ENCODE measurements at regions not wholly inside any gene's neighbourhood (a gene's known extent, or its start where the extent isn't known, plus 50 kb on each side); places are given as distances from the start of the nearest gene placed in this dataset.
A peak's percentile ranks its signal among the peaks of the same experiment; 100 is the strongest.

- Histone ChIP-seq H3K27me3 (ENCODE audit: control insufficient read depth, insufficient read depth) (no peaks in the 10 kb centered on the region), H3K4me1 (ENCODE audit: control insufficient read depth, insufficient read depth, low read length) (no peaks in the 10 kb centered on the region), H3K9me3 (ENCODE audit: control insufficient read depth, low read length) (no peaks in the 10 kb centered on the region), H3K27ac (ENCODE audit: low read length) (no peak overlapping the region), H3K4me3 (ENCODE audit: low read length) (no peak overlapping the region)
- DNase-seq (no peak), ATAC-seq (no peak)
- intact Hi-C loops (cut with DNase I) = loop anchor here in 1 of 4 donors (5.0 kb wide), 1 partner anchor 772 kb away; no protein-coding TSS in a partner anchor
- 70% methylated on average over 2 of the region's 2 CpGs for whole genome bisulfite sequencing
These were observed 272.6 kb downstream of the GPM6A start for GRCh38 chr4:175539498-175539897.

- no peak for ATAC-seq
- intact Hi-C loops (cut with DNase I) = loop anchor here in 2 of 4 donors (5.0 to 10.0 kb wide), 2 partner anchors 773 to 775 kb away; no protein-coding TSS in a partner anchor
- WGBS = 92% methylated on average over 1 of the region's 1 CpG
These were observed 271.9 kb downstream of the GPM6A start for GRCh38 chr4:175540151-175540550.

GRCh38 chr4:175540732-175541131 is 271.3 kb downstream of the GPM6A start:
- H3K4me3 ChIP-seq (ENCODE audit: low read length) = no peak overlapping the region
- H3K9me3 ChIP-seq (ENCODE audit: control insufficient read depth, low read length) = no peaks in the 10 kb centered on the region
- intact Hi-C loops (cut with DNase I) = loop anchor here in 2 of 4 donors (5.0 to 10.0 kb wide), 2 partner anchors 773 to 776 kb away; no protein-coding TSS in a partner anchor
- ATAC-seq = no peak
- H3K4me1 ChIP-seq (ENCODE audit: control insufficient read depth, insufficient read depth, low read length) = no peaks in the 10 kb centered on the region
- WGBS = 86% methylated on average over 7 of the region's 7 CpGs
- H3K27ac ChIP-seq (ENCODE audit: low read length) = no peak overlapping the region
- DNase-seq = peak in 1 of 3 donors; percentile 30
- no peaks in the 10 kb centered on the region for H3K27me3 ChIP-seq (ENCODE audit: control insufficient read depth, insufficient read depth)

More at GRCh38 chr4:175540151-175540550, 271.9 kb downstream of the GPM6A start:
- Histone ChIP-seq H3K9me3 (ENCODE audit: control insufficient read depth, low read length) (no peaks in the 10 kb centered on the region), H3K4me3 (ENCODE audit: low read length) (no peak overlapping the region), H3K4me1 (ENCODE audit: control insufficient read depth, insufficient read depth, low read length) (no peaks in the 10 kb centered on the region), H3K27ac (ENCODE audit: low read length) (no peak overlapping the region), H3K27me3 (ENCODE audit: control insufficient read depth, insufficient read depth) (no peaks in the 10 kb centered on the region)
- no peak for DNase-seq

GRCh38 chr4:175542786-175543185 is 269.3 kb downstream of the GPM6A start:
- intact Hi-C loops (cut with DNase I) = loop anchor here in 2 of 4 donors (5.0 to 10.0 kb wide), 2 partner anchors 775 to 778 kb away; no protein-coding TSS in a partner anchor
- Histone ChIP-seq H3K4me1 (ENCODE audit: control insufficient read depth, insufficient read depth, low read length) (no peaks in the 10 kb centered on the region), H3K9me3 (ENCODE audit: control insufficient read depth, low read length) (no peaks in the 10 kb centered on the region), H3K27ac (ENCODE audit: low read length) (no peak overlapping the region), H3K27me3 (ENCODE audit: control insufficient read depth, insufficient read depth) (no peaks in the 10 kb centered on the region), H3K4me3 (ENCODE audit: low read length) (no peak overlapping the region)
- no peak for DNase-seq
- no peak for ATAC-seq
- WGBS = 25% methylated on average over 1 of the region's 1 CpG

- WGBS = 69% methylated on average over 6 of the region's 6 CpGs
These were observed 252.9 kb downstream of the GPM6A start for GRCh38 chr4:175559126-175559525.

GRCh38 chr4:175559526-175559925 is 252.5 kb downstream of the GPM6A start:
- H3K9me3 ChIP-seq (ENCODE audit: control insufficient read depth, low read length) = no peaks in the 10 kb centered on the region
- no peak for DNase-seq
- H3K4me1 ChIP-seq (ENCODE audit: control insufficient read depth, insufficient read depth, low read length) = no peaks in the 10 kb centered on the region
- H3K27me3 ChIP-seq (ENCODE audit: control insufficient read depth, insufficient read depth) = no peaks in the 10 kb centered on the region
- 51% methylated on average over 2 of the region's 2 CpGs for WGBS
- no peak overlapping the region for H3K4me3 ChIP-seq (ENCODE audit: low read length)
- intact Hi-C loops (cut with DNase I) = no loop called here
- no peak overlapping the region for H3K27ac ChIP-seq (ENCODE audit: low read length)
- no peak for ATAC-seq

More at GRCh38 chr4:175559126-175559525, 252.9 kb downstream of the GPM6A start:
- intact Hi-C loops (cut with DNase I) = no loop called here
- H3K27ac ChIP-seq (ENCODE audit: low read length) = no peak overlapping the region
- ATAC-seq (no peak), DNase-seq (no peak)
- no peak overlapping the region for H3K4me3 ChIP-seq (ENCODE audit: low read length)
- no peaks in the 10 kb centered on the region for H3K4me1 ChIP-seq (ENCODE audit: control insufficient read depth, insufficient read depth, low read length)
- H3K9me3 ChIP-seq (ENCODE audit: control insufficient read depth, low read length) = no peaks in the 10 kb centered on the region
- H3K27me3 ChIP-seq (ENCODE audit: control insufficient read depth, insufficient read depth) = no peaks in the 10 kb centered on the region

GRCh38 chr4:175560604-175561003 is 251.5 kb downstream of the GPM6A start:
- ATAC-seq (no peak), DNase-seq (no peak)
- Histone ChIP-seq H3K27ac (ENCODE audit: low read length) (no peak overlapping the region), H3K9me3 (ENCODE audit: control insufficient read depth, low read length) (no peaks in the 10 kb centered on the region), H3K4me3 (ENCODE audit: low read length) (no peak overlapping the region), H3K4me1 (ENCODE audit: control insufficient read depth, insufficient read depth, low read length) (no peaks in the 10 kb centered on the region), H3K27me3 (ENCODE audit: control insufficient read depth, insufficient read depth) (no peaks in the 10 kb centered on the region)
- 21% methylated on average over 1 of the region's 1 CpG for WGBS
- intact Hi-C loops (cut with DNase I) = no loop called here

GRCh38 chr4:175561696-175562095 is 250.4 kb downstream of the GPM6A start:
- ATAC-seq = no peak
- no peaks in the 10 kb centered on the region for H3K27me3 ChIP-seq (ENCODE audit: control insufficient read depth, insufficient read depth)
- H3K27ac ChIP-seq (ENCODE audit: low read length) = no peak overlapping the region
- H3K4me1 ChIP-seq (ENCODE audit: control insufficient read depth, insufficient read depth, low read length) = no peaks in the 10 kb centered on the region
- no peak for DNase-seq
- intact Hi-C loops (cut with DNase I) = no loop called here
- no peaks in the 10 kb centered on the region for H3K9me3 ChIP-seq (ENCODE audit: control insufficient read depth, low read length)
- 69% methylated on average over 1 of the region's 1 CpG for WGBS
- no peak overlapping the region for H3K4me3 ChIP-seq (ENCODE audit: low read length)

GRCh38 chr4:175562111-175562510 is 250.0 kb downstream of the GPM6A start:
- Histone ChIP-seq H3K4me3 (ENCODE audit: low read length) (no peak overlapping the region), H3K9me3 (ENCODE audit: control insufficient read depth, low read length) (no peaks in the 10 kb centered on the region), H3K27ac (ENCODE audit: low read length) (no peak overlapping the region), H3K27me3 (ENCODE audit: control insufficient read depth, insufficient read depth) (no peaks in the 10 kb centered on the region), H3K4me1 (ENCODE audit: control insufficient read depth, insufficient read depth, low read length) (no peaks in the 10 kb centered on the region)
- DNase-seq = no peak
- WGBS = 41% methylated on average over 2 of the region's 2 CpGs
- intact Hi-C loops (cut with DNase I) = no loop called here
- no peak for ATAC-seq

- ATAC-seq (no peak), DNase-seq (no peak)
- Histone ChIP-seq H3K9me3 (ENCODE audit: control insufficient read depth, low read length) (no peaks in the 10 kb centered on the region), H3K27me3 (ENCODE audit: control insufficient read depth, insufficient read depth) (no peaks in the 10 kb centered on the region), H3K4me1 (ENCODE audit: control insufficient read depth, insufficient read depth, low read length) (no peaks in the 10 kb centered on the region), H3K4me3 (ENCODE audit: low read length) (no peak overlapping the region), H3K27ac (ENCODE audit: low read length) (no peak overlapping the region)
- intact Hi-C loops (cut with DNase I) = no loop called here
- 90% methylated on average over 4 of the region's 4 CpGs for WGBS
These were observed 249.5 kb downstream of the GPM6A start for GRCh38 chr4:175562542-175562941.
